Transverse colon (tissue), 4 donors: ENCODE measurements at regions not wholly inside any gene's neighbourhood (a gene's known extent, or its start where the extent isn't known, plus 50 kb on each side); places are given as distances from the start of the nearest gene placed in this dataset.

Experiments used
- DNase-seq: peaks from one replicate; pipeline ENCODE4 v3.0.0-alpha.2; 2019
- H3K27ac ChIP-seq, 4 donors: fragments of 200-600 bp; sonication (generic); 2 replicates each; pipeline ENCODE4 v1.5.1; 2016 to 2018; ENCODE audit warnings: inconsistent platforms in 4 of 4
- H3K27me3 ChIP-seq: fragments of 200-600 bp; sonication (generic); 2 replicates; pipeline ENCODE4 v1.5.1; 2017; ENCODE audit warnings: inconsistent platforms
- H3K36me3 ChIP-seq, 4 donors: fragments of 200-600 bp; sonication (generic); 2 replicates each; pipeline ENCODE4 v1.5.1; 2017 to 2019; ENCODE audit warnings: inconsistent platforms in 4 of 4
- H3K4me1 ChIP-seq, 4 donors: fragments of 200-600 bp; sonication (generic); 2 replicates each; pipeline ENCODE4 v1.5.1; 2017 to 2020; ENCODE audit warnings: inconsistent platforms in 4 of 4
- H3K4me3 ChIP-seq, 4 donors: fragments of 200-600 bp; sonication (generic); 1 replicate in 1 of 4; 2 replicates in 3 of 4; pipeline versions ENCODE4 v1.5.1 to v1.6.1; 2017 to 2019; ENCODE audit warnings: inconsistent platforms in 4 of 4
- H3K9me3 ChIP-seq, 2 donors: fragments of 200-600 bp; sonication (generic); 2 replicates each; pipeline ENCODE4 v1.5.1; 2017 to 2019; ENCODE audit warnings: inconsistent platforms in 2 of 2
- CTCF ChIP-seq, 5 experiments: fragments of 200-600 bp in 3 of 5; fragments of 450-650 bp in 2 of 5; sonication (generic) in 3 of 5; IDR thresholded peaks; 1 replicate in 2 of 5; 2 replicates in 3 of 5; pipeline ENCODE4 v1.5.1; 2016 to 2017; ENCODE audit warnings: antibody characterized with exemption in 5 of 5, inconsistent platforms in 3 of 5, mild to moderate bottlenecking in 2 of 5, moderate library complexity in 1 of 5
- EP300 ChIP-seq: sonication (generic); formaldehyde crosslinking; IDR thresholded peaks from one replicate; pipeline ENCODE4 v1.6.1; 2017; ENCODE audit warnings: antibody characterized with exemption, low read depth
- POLR2A ChIP-seq: fragments of 450-650 bp; IDR thresholded peaks from one replicate; pipeline ENCODE4 v1.6.1; 2016; ENCODE audit warnings: antibody characterized with exemption, mild to moderate bottlenecking, moderate library complexity
- POLR2AphosphoS5 ChIP-seq, 3 donors: sonication (generic); formaldehyde crosslinking; IDR thresholded peaks; one replicate each; pipeline ENCODE4 v1.6.1; 2016; ENCODE audit warnings: antibody characterized with exemption in 3 of 3
- WGBS, 2 donors: methylation state at CpG; one replicate each; pipeline ENCODE4 v1.1.5; 2018; ENCODE audit warnings: low coverage in 1 of 2; 5-methylcytosine and 5-hydroxymethylcytosine counted together
- in situ Hi-C, 4 donors: fragments of 200-750 bp; cut with MboI; loops; one replicate each; pipeline versions ENCODE4 v1.15.0 to v1.15.1; 2017; ENCODE audit warnings: low sequenced_read_pairs in 3 of 4, low pct_ligation_motif_present in 1 of 4, low pct_unique_long_range_greater_than_20kb in 1 of 4
- intact Hi-C: fragments of 100-400 bp; cut with DNase I; formaldehyde crosslinking; loops from one replicate; pipeline ENCODE4 v1.15.1; 2023; ENCODE audit warnings: low total_unique reads

- TF ChIP-seq POLR2AphosphoS5 (IDR thresholded peaks at IDR 0.05) (no peak), EP300 (no peak), POLR2A (no peak), CTCF (IDR thresholded peaks at IDR 0.05) (no peak)
- Histone ChIP-seq H3K27ac (no peak overlapping the region), H3K9me3 (no peaks in the 10 kb centered on the region), H3K4me3 (no peak overlapping the region), H3K4me1 (no peaks in the 10 kb centered on the region), H3K27me3 (no peaks in the 10 kb centered on the region), H3K36me3 (no peaks in the 10 kb centered on the region)
- WGBS, 2 donors, result 68 to 90% methylated on average over 3 to 16 of the region's 16 CpGs
- intact Hi-C loops, result loop anchor here (5.0 kb wide), 1 partner anchor 275 kb away; no protein-coding TSS in a partner anchor
- in situ Hi-C loops, result no loop called here
- no peak for DNase-seq
These were observed 83.0 kb downstream of the CMPK2 start for GRCh38 chr2:6782517-6783237.

- DNase-seq, result no peak
- H3K4me3 ChIP-seq, result no peak overlapping the region
- intact Hi-C loops, result loop anchor here (5.0 kb wide), 1 partner anchor 276 kb away; no protein-coding TSS in a partner anchor
- in situ Hi-C loops, result no loop called here
- no peaks in the 10 kb centered on the region for H3K27me3 ChIP-seq
- no peaks in the 10 kb centered on the region for H3K4me1 ChIP-seq
- 73 to 86% methylated on average over 1 to 6 of the region's 6 CpGs for WGBS, 2 donors
- H3K36me3 ChIP-seq, result no peaks in the 10 kb centered on the region
- no peaks in the 10 kb centered on the region for H3K9me3 ChIP-seq
- no peak overlapping the region for H3K27ac ChIP-seq
- no peak for TF ChIP-seq CTCF (IDR thresholded peaks at IDR 0.05)
- TF ChIP-seq POLR2AphosphoS5 (IDR thresholded peaks at IDR 0.05), result no peak
- TF ChIP-seq POLR2A, result no peak
- no peak for TF ChIP-seq EP300
These were observed 82.5 kb downstream of the CMPK2 start for GRCh38 chr2:6783238-6783614.

GRCh38 chr2:6784291-6784690 is 81.4 kb downstream of the CMPK2 start:
- Histone ChIP-seq H3K36me3 (no peaks in the 10 kb centered on the region), H3K4me3 (no peak overlapping the region), H3K27ac (no peak overlapping the region), H3K4me1 (no peaks in the 10 kb centered on the region), H3K9me3 (no peaks in the 10 kb centered on the region), H3K27me3 (no peaks in the 10 kb centered on the region)
- intact Hi-C loops, result loop anchor here (5.0 kb wide), 1 partner anchor 277 kb away; no protein-coding TSS in a partner anchor
- TF ChIP-seq POLR2AphosphoS5 (IDR thresholded peaks at IDR 0.05), result no peak
- TF ChIP-seq POLR2A, result no peak
- no peak for TF ChIP-seq EP300
- TF ChIP-seq CTCF (IDR thresholded peaks at IDR 0.05), result no peak
- in situ Hi-C loops, result no loop called here
- no peak for DNase-seq
- 66 to 100% methylated on average over 2 of the region's 2 CpGs for WGBS, 2 donors

GRCh38 chr2:6785493-6785892 is 80.2 kb downstream of the CMPK2 start:
- no peaks in the 10 kb centered on the region for H3K36me3 ChIP-seq
- H3K4me1 ChIP-seq, result no peaks in the 10 kb centered on the region
- in situ Hi-C loops (no loop called here), intact Hi-C loops (no loop called here)
- no peaks in the 10 kb centered on the region for H3K27me3 ChIP-seq
- 40 to 62% methylated on average over 2 to 4 of the region's 4 CpGs for WGBS, 2 donors
- no peak for TF ChIP-seq CTCF (IDR thresholded peaks at IDR 0.05)
- no peak overlapping the region for H3K27ac ChIP-seq
- H3K9me3 ChIP-seq, result no peaks in the 10 kb centered on the region
- no peak for DNase-seq
- no peak overlapping the region for H3K4me3 ChIP-seq
